ENCODE measurements at regions not wholly inside any gene's neighbourhood (a gene's known extent, or its start where the extent isn't known, plus 50 kb on each side); places are given as distances from the start of the nearest gene placed in this dataset.

DNA sequence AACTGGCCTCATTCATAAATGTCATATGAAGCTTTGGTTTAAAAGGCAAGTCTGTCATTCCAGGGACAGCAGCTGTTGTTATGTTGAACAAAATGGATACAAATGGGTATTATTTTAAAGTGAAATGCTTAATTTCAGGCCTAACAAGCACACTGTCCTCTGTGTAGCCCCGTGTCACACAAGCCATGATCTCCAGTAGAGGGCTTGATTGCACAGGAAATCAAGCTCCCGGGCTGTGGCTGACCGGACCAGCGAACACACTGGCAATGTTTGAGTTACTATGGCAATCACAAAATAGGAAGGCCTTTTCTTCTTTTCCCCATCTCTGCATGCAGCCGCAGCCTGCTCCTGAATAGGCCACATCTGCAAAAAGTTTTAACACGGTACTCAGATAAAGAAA is 64.0 kb upstream of the GSX1 start:
- TF ChIP-seq CTCF (IDR thresholded peaks at IDR 0.05; ENCODE audit: extremely low read depth in 1 of 2, insufficient read depth in 1 of 2, low read depth in 1 of 2, low read length in 2 of 2), result no peak
- TF ChIP-seq POLR2AphosphoS5 (IDR thresholded peaks at IDR 0.05; ENCODE audit: insufficient read depth, low read depth, low read length), result no peak
- TF ChIP-seq POLR2A (IDR thresholded peaks at IDR 0.05; ENCODE audit: low read depth, low read length), result no peak
- no peak for TF ChIP-seq MYC (IDR thresholded peaks at IDR 0.05; ENCODE audit: low read depth, low read length)

Measured in endothelial cell of umbilical vein (primary cell).